ENCODE measurements at regions not wholly inside any gene's neighbourhood (a gene's known extent, or its start where the extent isn't known, plus 50 kb on each side); places are given as distances from the start of the nearest gene placed in this dataset.
"Not testable (repeated sequence)": the region's sequence is repeated elsewhere in the genome, so short reads cannot be mapped to it uniquely, and the experiment has no call there.

- no peak for DNase-seq
Observed at GRCh38 chr11:29131055-29131454, 885.8 kb downstream of the KCNA4 start.

- no peak for DNase-seq
Observed at GRCh38 chr11:29129844-29130243, 887.0 kb downstream of the KCNA4 start.

- no peak for DNase-seq
Observed at GRCh38 chr11:29127461-29127860, 889.4 kb downstream of the KCNA4 start.

DNA sequence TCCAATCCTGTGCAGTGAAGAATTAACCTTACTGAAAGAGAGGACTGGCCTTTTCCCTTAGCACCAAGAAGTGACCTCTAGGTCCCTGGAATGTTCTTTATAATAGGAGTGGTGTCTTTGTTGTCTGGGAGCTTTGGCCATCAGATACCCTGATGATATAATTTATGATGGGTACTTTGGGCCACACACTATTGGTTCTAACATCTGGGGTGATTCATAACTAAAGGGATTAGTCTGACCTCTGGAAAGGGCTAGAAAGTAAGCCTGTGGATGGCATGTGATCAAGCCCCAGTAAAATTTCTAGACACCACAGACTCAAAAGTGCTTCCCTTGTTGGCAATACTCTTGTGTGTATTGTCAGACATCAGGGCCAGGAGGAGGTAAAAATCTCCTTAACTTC, 891.2 kb downstream of the KCNA4 start:
- no peak for DNase-seq

DNA sequence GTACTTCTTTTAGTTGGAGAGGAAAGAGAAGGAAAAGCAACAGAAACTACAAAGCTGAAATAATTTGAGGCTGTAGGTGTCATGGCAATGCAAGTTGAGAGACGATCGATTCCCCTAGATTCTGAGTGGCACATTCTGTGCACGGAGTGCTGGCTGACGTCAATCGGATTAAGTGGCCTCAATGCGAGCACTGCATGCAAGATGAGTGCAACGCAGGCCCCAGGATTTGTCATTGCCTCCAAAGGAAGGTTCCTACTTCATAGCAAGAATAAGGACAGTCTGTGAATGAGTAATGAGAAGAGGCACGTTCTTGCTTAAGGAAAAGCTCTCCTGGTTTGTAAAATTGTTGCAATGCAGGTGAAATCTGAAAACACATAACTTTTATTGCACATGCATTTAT, 892.4 kb downstream of the KCNA4 start:
- no peak for DNase-seq

DNA sequence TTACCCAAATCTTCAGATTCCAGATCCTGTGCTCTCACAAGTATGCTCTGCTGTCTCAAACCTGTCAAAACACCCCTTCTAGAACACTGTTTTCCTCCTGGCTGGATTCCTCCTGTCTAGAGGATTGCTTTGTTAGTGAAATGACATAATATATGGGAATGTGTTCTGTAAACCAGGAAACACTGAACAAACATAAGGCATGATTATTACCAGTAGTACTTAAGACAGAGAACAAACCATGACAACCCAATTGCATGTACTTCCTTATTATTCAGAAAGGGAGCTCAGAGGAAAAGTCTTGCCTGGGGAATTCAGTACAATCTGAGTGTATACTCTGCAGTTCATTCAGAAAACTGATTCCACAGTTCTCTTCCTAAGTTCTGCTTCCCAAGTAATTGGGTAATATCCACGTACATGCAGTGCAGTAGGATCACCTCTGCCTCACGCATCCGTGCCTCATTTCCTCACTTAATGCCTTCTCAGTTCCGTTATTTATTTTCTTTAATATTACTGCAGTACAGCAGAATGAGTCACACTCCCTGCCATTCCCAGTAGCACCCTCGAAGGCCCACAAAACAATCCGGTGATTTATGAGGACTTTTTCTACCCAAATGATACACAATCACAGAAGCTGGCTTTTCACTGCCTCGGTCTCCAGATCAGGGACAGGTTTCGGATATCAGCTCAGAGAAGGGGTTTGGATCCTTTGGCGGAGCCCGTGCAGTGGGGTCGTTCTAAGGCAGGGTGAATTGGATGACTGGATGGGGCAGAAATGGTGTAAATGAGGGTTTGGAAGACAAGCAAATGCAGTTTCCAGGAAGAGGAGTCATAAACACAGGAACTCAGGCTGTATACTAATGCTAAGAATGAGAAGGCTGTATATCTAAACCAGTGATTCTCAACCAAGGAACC, 896.9 kb downstream of the KCNA4 start:
- DNase-seq, result no peak

DNA sequence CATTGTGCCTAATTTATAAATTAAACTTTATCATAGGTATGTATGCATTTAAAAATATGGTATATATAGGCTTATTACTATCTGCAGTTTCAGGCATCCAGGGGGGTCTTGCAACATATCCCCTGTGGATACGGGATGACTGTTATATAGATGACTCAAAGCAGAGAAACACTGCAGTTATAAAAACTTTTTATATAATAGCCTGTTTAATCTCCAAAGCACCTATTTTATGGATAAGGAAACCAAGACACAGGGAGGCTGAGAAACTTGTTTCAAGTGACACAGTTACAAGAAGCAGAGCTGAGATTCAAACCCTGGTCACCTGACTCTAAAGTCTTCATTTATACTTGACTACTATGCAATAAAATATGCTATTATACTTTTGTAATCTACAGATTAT, 897.7 kb downstream of the KCNA4 start:
- DNase-seq, result no peak

DNA sequence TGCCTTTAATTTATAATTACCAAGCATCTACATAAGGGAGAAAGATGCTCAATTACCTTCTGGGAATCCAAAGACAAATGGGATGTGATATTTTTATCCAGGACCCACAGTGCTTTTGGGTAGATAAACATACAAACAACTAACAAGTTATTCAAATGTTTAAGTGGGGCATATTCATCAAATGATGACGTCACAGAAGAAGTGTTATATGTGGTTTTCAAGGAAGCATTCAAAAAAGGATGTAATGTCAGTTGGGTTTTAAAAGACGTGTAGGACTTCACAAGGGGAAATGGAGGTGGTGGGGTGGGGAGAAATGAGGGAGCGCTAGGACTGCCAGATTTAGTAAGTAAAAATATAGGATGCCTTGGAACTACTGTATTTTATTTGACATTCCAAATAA, 915.9 kb downstream of the KCNA4 start:
- no peak for DNase-seq

DNA sequence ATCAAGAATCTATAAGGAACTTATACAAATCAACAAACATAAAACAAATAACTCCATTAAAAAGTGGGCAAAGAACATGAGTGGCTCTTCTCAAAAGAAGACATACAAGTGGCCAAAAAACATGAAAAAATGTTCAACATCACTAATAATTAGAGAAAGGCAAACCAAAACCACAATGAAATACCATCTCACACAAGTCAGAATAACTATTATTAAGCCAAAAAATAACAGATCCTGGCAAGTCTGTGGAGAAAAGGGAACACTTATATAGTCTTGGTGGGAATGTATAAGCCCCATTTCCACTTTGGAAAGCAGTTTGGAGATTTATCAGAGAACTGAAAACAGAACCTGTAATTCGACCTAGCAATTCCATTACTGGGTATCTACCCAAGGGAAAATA, 921.0 kb downstream of the KCNA4 start:
- DNase-seq, result no peak

DNA sequence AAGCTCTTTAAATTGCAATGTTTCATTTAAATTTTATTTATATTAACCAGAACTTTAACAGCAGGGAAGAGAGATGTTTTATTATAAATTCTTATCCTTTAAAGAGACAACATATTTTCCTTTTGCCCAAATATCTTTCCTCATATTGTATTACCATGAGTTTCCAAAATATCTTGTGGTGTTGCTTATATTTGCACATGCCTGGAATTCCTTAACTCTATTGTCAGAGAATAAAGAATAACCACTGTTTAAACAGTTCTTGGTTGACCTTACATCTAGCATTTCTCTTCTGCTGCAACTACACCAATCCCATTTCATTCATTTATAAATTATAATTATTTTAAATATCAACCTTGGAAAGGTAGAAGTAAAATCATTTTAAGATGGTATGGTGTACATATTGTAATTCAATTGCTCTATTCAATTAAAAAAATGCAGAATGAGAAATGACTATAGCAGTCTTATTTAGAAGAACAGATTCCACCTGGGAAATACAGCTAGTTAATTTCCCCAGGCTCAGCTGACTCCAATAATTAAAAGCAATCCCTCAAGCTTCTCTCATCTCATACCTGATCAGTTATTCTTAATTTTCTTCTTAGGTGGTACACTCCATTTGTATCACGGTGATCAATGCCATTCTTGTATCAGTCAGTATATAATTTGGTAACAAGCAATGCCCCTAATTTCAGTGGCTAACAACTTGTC, 923.3 kb downstream of the KCNA4 start:
- no peak for DNase-seq

GRCh38 chr11:29087200-29087812, 929.5 kb downstream of the KCNA4 start:
- DNase-seq, result no peak

DNA sequence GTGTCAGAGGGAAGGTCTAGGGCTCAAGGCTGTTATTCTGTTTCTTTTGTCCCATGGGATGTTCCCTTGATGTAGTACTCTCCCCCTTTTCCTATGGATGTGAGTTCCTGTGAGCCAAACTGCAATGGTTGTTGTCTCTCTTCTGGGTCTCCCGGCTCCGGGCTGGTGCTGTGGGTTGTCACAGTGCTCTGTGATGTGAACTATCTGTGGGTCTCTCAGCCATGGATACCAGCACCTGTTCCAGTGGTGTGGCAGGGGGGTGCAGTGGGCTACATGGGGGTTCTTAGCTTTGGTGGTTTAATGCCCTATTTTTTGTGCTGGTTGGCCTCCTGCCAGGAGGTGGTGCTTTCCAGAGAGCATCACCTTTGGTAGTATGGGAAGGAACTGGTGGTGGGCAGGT, 941.1 kb downstream of the KCNA4 start:
- DNase-seq, result no peak

GRCh38 chr11:29063630-29064361, 953.0 kb downstream of the KCNA4 start:
- DNase-seq, result no peak

GRCh38 chr11:29061452-29061851, 953.3 kb downstream of the METTL15 start:
- DNase-seq, result no peak

DNA sequence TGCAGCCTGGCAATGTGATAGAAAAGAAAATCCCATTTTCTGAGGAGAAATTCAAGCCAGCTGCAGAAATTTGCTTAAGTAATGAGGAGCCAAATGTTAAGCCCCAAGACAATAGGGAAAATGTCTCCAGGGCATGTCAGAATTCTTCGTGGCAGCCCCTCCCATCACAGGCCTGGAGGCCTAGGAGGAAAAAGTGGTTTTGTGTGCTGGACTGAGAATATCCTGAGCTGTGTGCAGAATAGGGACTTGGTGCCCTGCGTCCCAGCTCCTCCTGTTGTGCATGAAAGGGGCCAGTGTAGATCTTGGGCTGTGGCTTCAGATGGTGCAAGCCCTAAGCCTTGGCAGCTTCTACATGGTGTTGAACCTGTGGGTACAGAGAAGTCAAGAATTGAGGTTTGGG, 948.3 kb downstream of the METTL15 start:
- DNase-seq, result not testable (repeated sequence)

DNA sequence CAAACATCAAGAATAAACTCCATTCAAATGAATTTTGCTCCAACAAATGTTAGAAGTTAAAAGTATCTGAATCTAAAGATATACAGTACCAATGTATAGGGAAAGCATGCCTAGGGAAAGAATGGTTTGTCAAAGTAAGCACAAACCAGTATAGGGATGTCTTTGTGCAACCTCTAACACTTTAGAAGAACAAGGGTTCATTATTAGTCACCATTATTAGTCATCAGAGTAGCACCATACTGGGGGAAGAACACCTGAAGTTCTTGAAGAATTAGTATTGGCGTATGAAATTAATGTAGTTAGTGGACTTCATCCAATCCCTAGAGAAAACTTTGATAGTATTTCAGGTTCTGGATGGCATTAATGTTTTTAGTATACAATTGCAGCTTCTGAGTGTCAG, 943.7 kb downstream of the METTL15 start:
- no peak for DNase-seq

DNA sequence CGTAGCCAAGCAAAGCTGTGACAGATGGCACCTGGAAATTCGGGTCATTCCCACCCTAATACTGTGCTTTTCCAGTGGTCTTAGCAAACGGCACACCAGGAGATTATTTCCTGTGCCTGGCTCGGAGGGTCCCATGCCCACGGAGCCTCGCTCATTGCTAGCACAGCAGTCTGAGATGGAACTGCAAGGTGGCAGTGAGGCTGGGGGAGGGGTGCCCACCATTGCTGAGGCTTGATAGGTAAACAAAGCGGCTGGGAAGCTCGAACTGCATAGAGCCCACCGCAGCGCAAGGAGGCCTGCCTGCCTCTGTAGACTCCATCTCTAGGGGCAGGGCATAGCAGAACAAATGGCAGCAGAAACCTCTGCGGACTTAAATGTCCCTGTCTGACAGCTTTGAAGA, 942.8 kb downstream of the METTL15 start:
- not testable (repeated sequence) for DNase-seq

DNA sequence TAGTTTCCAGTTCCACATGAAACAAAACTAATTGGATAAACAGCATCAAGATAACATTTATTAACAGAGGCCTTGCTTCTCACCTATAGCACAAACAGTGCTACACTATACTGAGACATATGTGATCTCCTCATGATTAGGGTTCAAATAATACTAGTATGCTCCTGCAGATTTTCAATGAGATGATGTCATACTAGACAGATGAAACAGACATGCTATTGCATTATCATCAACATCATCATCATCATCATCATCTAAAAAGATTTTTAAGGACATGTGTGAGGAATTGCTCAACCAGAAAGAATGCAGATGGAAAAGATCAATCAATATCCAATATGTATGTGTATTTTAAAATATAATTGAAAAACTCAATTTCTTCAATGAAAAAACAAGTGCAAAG, 932.3 kb downstream of the METTL15 start:
- DNase-seq, result no peak

DNA sequence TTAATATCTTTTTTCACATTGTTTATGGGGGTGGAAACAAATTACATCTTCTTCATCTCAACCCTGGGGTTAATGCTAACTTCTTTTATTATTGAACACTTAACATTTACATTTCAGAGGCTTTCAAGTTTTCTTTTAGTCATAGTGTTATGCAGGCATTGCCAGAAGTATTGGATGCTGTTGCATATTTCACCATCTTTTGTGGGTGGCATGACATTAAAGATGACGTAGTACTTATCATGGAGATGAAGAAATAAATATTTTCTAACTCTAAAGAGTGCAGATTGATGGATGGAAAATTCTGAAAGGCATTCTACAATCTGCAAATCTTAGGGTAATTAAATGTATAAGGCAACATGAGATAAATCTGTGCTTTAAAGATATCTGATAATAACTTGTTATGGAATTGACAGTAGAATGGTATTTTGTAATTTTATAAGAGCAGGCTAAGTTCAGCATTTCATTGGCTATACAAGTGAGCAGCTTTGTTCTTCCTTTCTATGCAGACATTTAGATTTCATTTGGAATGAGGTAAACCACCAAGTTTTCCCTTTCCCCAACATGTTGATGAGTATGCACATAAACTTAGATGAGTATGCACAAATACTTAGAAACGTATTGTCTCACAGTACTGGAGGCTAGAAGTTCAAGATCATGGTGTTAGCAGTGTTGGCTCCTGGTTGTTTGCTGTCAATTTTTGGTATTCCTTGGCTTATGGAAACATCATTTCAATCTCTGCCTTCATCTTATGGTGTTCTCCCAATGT, 924.4 kb downstream of the METTL15 start:
- no peak for DNase-seq

- no peak for DNase-seq
Observed at GRCh38 chr11:29029452-29029851, 921.3 kb downstream of the METTL15 start.

GRCh38 chr11:29027436-29027835, 919.2 kb downstream of the METTL15 start:
- no peak for DNase-seq

- no peak for DNase-seq
Observed at GRCh38 chr11:29026286-29026685, 918.1 kb downstream of the METTL15 start.

Data from NCI-H1105 treated with DMSO at 0.1 percent for 48 hours (cell line).